Activated naive CD8-positive, alpha-beta T cell (primary cell): ENCODE measurements at regions not wholly inside any gene's neighbourhood (a gene's known extent, or its start where the extent isn't known, plus 50 kb on each side); places are given as distances from the start of the nearest gene placed in this dataset.

Experiments used
- H3K27ac Mint-ChIP-seq: one replicate; pipeline ENCODE4 v1.8.0; 2021; ENCODE audit warnings: mixed read lengths
- H3K27me3 Mint-ChIP-seq: one replicate; pipeline ENCODE4 v1.8.0; 2021; ENCODE audit warnings: mixed read lengths
- H3K36me3 Mint-ChIP-seq: one replicate; pipeline ENCODE4 v1.8.0; 2021; ENCODE audit warnings: mixed read lengths
- H3K4me1 Mint-ChIP-seq: one replicate; pipeline ENCODE4 v1.8.0; 2021; ENCODE audit warnings: low read depth, mixed read lengths
- H3K4me3 Mint-ChIP-seq: one replicate; pipeline ENCODE4 v1.8.0; 2021; ENCODE audit warnings: mild to moderate bottlenecking, mixed read lengths
- H3K9me3 Mint-ChIP-seq: one replicate; pipeline ENCODE4 v1.8.0; 2021; ENCODE audit warnings: low read depth, mixed read lengths

DNA sequence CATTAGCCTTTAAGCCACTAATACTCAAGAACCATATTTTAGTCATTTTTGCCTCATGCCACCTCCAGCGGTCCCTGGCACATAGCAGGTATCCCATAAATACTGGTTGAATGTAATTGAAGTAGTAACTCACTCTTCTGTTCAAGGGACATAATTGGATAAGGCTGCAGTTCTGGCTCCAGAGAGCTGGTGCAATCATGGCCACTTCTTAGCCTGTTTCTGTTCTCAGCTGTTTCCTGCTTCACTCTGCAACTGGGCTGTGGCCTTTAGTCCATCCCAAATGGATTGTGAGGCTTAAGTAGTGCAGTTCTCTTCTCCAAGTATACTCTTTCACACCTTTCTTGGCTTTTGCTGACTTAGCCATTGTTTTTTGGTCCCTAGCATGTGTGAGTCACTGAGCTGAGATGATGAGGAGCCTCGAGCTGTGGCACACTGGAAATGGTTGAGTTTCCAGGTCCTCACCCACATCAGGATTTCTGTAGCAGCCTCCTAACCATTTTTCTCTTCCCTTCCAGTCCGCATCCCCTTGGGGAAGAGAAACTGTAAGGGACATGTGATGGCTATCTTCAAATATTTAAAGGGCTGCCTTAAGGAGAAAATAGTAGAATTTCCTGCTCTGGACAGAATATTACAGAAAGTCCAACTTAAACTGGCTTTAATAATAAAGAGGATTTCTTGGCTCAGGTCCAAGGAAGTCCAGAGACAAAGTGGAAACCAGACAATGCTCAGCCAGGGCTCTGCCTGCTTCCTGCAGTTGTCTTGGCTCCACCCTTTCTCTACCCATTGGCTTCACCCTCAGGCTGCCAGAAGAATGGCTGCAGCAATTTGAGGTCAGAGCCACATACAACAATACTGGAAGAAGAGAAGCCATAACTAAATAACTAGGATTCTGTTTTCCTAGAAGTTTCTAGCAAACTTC lies 305.4 kb upstream of the ROPN1 start:
- Mint-ChIP-seq H3K36me3 (no peaks in the 10 kb centered on the region), H3K27ac (no peak overlapping the region), H3K4me3 (no peak overlapping the region), H3K4me1 (no peaks in the 10 kb centered on the region), H3K27me3 (peaks cover 6% of the 10 kb centered on the region), H3K9me3 (no peaks in the 10 kb centered on the region)

- no peaks in the 10 kb centered on the region for H3K36me3 Mint-ChIP-seq
- no peak overlapping the region for H3K4me3 Mint-ChIP-seq
- peaks cover 7% of the 10 kb centered on the region for H3K27me3 Mint-ChIP-seq
- no peaks in the 10 kb centered on the region for H3K4me1 Mint-ChIP-seq
- no peaks in the 10 kb centered on the region for H3K9me3 Mint-ChIP-seq
- H3K27ac Mint-ChIP-seq = no peak overlapping the region
Observed at GRCh38 chr3:124298301-124298700, 306.4 kb upstream of the ROPN1 start.

GRCh38 chr3:124298951-124299350 lies 307.0 kb upstream of the ROPN1 start:
- H3K4me3 Mint-ChIP-seq = no peak overlapping the region
- H3K36me3 Mint-ChIP-seq = no peaks in the 10 kb centered on the region
- H3K27ac Mint-ChIP-seq = no peak overlapping the region
- no peaks in the 10 kb centered on the region for H3K9me3 Mint-ChIP-seq
- peaks cover 7% of the 10 kb centered on the region for H3K27me3 Mint-ChIP-seq
- no peaks in the 10 kb centered on the region for H3K4me1 Mint-ChIP-seq

- no peaks in the 10 kb centered on the region for H3K36me3 Mint-ChIP-seq
- H3K4me1 Mint-ChIP-seq = no peaks in the 10 kb centered on the region
- no peak overlapping the region for H3K4me3 Mint-ChIP-seq
- H3K27ac Mint-ChIP-seq = no peak overlapping the region
- H3K27me3 Mint-ChIP-seq = peaks cover 5% of the 10 kb centered on the region
- no peaks in the 10 kb centered on the region for H3K9me3 Mint-ChIP-seq
Observed at GRCh38 chr3:124299831-124300230, 307.9 kb upstream of the ROPN1 start.

GRCh38 chr3:124300416-124300815 lies 308.5 kb upstream of the ROPN1 start:
- H3K27ac Mint-ChIP-seq = no peak overlapping the region

GRCh38 chr3:124303305-124303910 lies 311.5 kb upstream of the ROPN1 start:
- no peak overlapping the region for H3K27ac Mint-ChIP-seq
- H3K36me3 Mint-ChIP-seq = no peaks in the 10 kb centered on the region
- peaks cover 10% of the 10 kb centered on the region for H3K9me3 Mint-ChIP-seq
- H3K27me3 Mint-ChIP-seq = peaks cover 4% of the 10 kb centered on the region
- H3K4me3 Mint-ChIP-seq = no peak overlapping the region
- H3K4me1 Mint-ChIP-seq = no peaks in the 10 kb centered on the region

More at GRCh38 chr3:124300416-124300815, 308.5 kb upstream of the ROPN1 start:
- Mint-ChIP-seq H3K4me3 (no peak overlapping the region), H3K9me3 (no peaks in the 10 kb centered on the region), H3K36me3 (no peaks in the 10 kb centered on the region), H3K27me3 (peaks cover 4% of the 10 kb centered on the region), H3K4me1 (no peaks in the 10 kb centered on the region)

GRCh38 chr3:124306665-124307064 lies 314.7 kb upstream of the ROPN1 start:
- Mint-ChIP-seq H3K9me3 (peaks cover 16% of the 10 kb centered on the region), H3K36me3 (no peaks in the 10 kb centered on the region), H3K27ac (no peak overlapping the region), H3K4me1 (no peaks in the 10 kb centered on the region), H3K4me3 (no peak overlapping the region), H3K27me3 (peaks cover 1% of the 10 kb centered on the region)

DNA sequence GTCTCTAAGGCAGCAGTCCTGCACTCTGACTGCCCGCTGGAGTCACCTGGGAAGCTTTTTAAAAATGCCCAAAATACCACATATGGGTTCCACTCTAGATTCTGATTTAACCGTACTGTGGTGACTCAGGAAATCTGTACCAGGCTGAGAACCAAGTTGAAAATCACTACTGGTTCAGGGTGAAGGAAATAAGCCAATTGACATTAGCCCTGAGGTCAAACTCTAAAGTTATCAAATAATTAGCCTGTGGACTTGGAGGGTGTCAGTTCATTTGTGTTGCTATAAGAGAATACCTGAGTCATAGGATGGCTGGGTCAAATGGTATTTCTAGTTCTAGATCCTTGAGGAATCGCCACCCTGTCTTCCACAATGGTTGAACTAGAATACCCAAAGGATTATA lies 321.7 kb upstream of the ROPN1 start:
- Mint-ChIP-seq H3K9me3 (peaks cover 6% of the 10 kb centered on the region), H3K27me3 (peaks cover 5% of the 10 kb centered on the region), H3K36me3 (no peaks in the 10 kb centered on the region), H3K4me1 (no peaks in the 10 kb centered on the region), H3K27ac (no peak overlapping the region), H3K4me3 (no peak overlapping the region)

GRCh38 chr3:124315215-124316033 lies 323.5 kb upstream of the ROPN1 start:
- Mint-ChIP-seq H3K27me3 (peaks cover 5% of the 10 kb centered on the region), H3K27ac (no peak overlapping the region), H3K9me3 (no peaks in the 10 kb centered on the region), H3K36me3 (no peaks in the 10 kb centered on the region), H3K4me1 (no peaks in the 10 kb centered on the region), H3K4me3 (no peak overlapping the region)

DNA sequence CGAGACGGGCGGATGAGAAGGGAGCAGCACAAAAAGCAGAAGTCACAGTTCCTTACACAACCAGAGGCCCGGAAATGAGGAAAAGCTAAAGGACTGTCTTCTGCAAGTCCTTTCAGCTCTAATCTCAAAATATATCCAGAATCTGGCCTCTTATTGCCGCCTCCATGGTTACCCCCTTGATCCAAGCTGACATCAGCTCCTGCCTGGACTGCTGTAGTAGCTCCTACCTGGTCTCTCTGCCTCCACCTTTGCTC lies 324.0 kb upstream of the ROPN1 start:
- Mint-ChIP-seq H3K36me3 (no peaks in the 10 kb centered on the region), H3K27ac (no peak overlapping the region), H3K9me3 (no peaks in the 10 kb centered on the region), H3K4me3 (no peak overlapping the region), H3K27me3 (peaks cover 5% of the 10 kb centered on the region), H3K4me1 (no peaks in the 10 kb centered on the region)

GRCh38 chr3:124318014-124318413 lies 326.1 kb upstream of the ROPN1 start:
- H3K9me3 Mint-ChIP-seq = no peaks in the 10 kb centered on the region
- H3K4me1 Mint-ChIP-seq = no peaks in the 10 kb centered on the region
- H3K4me3 Mint-ChIP-seq = no peak overlapping the region
- no peak overlapping the region for H3K27ac Mint-ChIP-seq
- H3K36me3 Mint-ChIP-seq = no peaks in the 10 kb centered on the region
- H3K27me3 Mint-ChIP-seq = peaks cover 9% of the 10 kb centered on the region

GRCh38 chr3:124318656-124319055 lies 326.7 kb upstream of the ROPN1 start:
- H3K4me3 Mint-ChIP-seq = no peak overlapping the region
- H3K27ac Mint-ChIP-seq = no peak overlapping the region

DNA sequence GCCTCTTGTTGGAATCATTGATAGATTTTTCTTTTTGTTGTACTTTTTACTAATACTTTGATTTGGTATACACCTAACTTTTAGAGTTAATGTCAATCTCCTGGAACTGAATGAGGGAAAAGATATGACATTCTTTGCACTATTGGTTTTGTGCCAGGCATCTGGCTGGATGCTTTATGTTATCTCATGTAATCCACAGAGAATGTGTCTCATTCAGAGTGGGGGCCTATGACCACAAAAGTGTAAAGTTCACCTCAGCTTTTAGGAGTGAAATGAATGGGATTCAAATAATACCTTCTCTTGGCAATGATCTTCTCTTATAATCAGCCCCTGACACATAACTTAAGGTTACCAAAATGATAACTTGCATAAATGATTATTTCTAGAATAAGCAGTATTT lies 329.1 kb upstream of the ROPN1 start:
- no peak overlapping the region for H3K4me3 Mint-ChIP-seq
- peaks cover 5% of the 10 kb centered on the region for H3K27me3 Mint-ChIP-seq
- no peaks in the 10 kb centered on the region for H3K9me3 Mint-ChIP-seq
- no peaks in the 10 kb centered on the region for H3K4me1 Mint-ChIP-seq
- no peaks in the 10 kb centered on the region for H3K36me3 Mint-ChIP-seq
- no peak overlapping the region for H3K27ac Mint-ChIP-seq

More at GRCh38 chr3:124318656-124319055, 326.7 kb upstream of the ROPN1 start:
- Mint-ChIP-seq H3K36me3 (no peaks in the 10 kb centered on the region), H3K9me3 (no peaks in the 10 kb centered on the region), H3K4me1 (no peaks in the 10 kb centered on the region), H3K27me3 (peaks cover 9% of the 10 kb centered on the region)

- no peaks in the 10 kb centered on the region for H3K4me1 Mint-ChIP-seq
- peaks cover 5% of the 10 kb centered on the region for H3K27me3 Mint-ChIP-seq
- no peaks in the 10 kb centered on the region for H3K9me3 Mint-ChIP-seq
- H3K27ac Mint-ChIP-seq = no peak overlapping the region
- no peaks in the 10 kb centered on the region for H3K36me3 Mint-ChIP-seq
- no peak overlapping the region for H3K4me3 Mint-ChIP-seq
Observed at GRCh38 chr3:124322309-124322880, 330.5 kb upstream of the ROPN1 start.

DNA sequence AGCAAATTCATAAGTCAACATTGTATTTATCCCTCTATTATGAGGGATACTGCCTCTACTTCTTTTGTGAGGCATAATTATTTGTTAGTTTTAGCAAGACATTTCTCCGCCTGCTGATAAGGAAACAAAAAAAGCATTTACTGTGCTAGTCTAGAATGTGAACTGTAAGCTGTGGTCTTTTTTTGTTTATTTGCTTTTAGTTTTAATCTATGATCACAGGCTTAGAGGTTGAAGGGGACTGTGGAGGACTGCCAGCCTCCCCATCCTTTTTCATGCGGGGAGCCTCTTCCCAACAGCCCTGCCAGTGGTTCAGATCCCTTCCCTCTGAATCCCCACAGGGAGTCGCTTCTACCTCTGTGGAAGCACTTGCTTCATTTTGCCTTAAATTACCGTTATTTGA lies 331.0 kb upstream of the ROPN1 start:
- no peaks in the 10 kb centered on the region for H3K4me1 Mint-ChIP-seq
- H3K4me3 Mint-ChIP-seq = no peak overlapping the region
- peaks cover 8% of the 10 kb centered on the region for H3K27me3 Mint-ChIP-seq
- H3K27ac Mint-ChIP-seq = no peak overlapping the region
- H3K9me3 Mint-ChIP-seq = peaks cover 4% of the 10 kb centered on the region
- no peaks in the 10 kb centered on the region for H3K36me3 Mint-ChIP-seq
